Skin epidermis (tissue), 12 donors: ENCODE measurements at regions not wholly inside any gene's neighbourhood (a gene's known extent, or its start where the extent isn't known, plus 50 kb on each side); places are given as distances from the start of the nearest gene placed in this dataset.

Source experiments
- H3K27ac ChIP-seq, 21 experiments: fragments of 200-600 bp; sonication (generic) in 11 of 21; one replicate each; pipeline ENCODE4 v1.5.0; 2020; ENCODE audit warnings: mild to moderate bottlenecking in 3 of 21, inconsistent platforms in 2 of 21, moderate library complexity in 2 of 21
- H3K4me3 ChIP-seq, 7 experiments: fragments of 200-600 bp; sonication (generic) in 2 of 7; one replicate each; pipeline ENCODE4 v1.5.0; 2020; ENCODE audit warnings: inconsistent platforms in 2 of 7, mild to moderate bottlenecking in 2 of 7, moderate library complexity in 1 of 7

DNA sequence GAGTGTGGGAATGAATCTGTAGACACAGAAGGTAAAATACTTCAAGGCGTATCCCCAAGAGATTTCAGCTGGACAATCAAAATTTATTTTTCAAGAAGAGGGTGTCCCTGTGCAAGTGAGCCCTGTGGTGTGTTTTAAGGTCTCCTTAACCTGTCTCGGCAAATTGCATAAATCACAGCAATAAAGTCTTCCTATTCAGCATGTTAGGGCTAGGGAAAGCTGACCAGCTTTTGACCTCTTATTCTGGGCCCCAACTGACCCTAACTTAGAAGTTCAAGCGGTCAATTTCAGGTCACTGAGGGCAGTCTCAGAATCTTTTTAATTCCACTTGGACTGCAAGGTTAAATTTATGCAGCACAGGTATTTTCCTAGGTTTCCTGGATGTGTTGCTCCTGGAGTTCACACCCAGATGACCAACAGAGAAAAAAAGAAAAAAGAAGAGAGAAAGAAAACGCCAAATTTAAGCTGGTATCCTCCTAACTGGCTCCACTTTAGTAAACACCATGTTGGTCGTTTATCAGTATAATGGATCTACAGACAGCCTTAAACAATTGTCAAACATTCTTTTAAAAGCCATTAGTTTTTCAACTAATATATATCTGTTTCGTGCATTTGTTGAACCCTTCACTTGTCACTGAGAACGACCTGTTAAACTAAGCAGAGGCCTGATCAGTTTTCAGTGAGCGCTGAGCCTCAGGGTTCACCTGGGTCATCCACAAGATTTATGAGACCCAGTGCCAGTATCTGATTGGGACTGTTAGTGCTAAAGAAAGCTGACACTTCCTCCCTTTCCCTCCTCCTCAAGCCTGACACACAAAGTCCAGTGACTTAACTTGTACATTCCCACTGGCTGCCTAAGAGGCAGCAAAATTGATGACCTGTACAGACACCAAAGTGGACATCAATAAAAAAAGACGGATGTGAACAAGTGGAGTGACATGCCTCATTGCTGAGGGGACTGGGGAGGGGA, 546.1 kb downstream of the NR2F1-AS1 start:
- Histone ChIP-seq H3K27ac (no peak overlapping the region), H3K4me3 (no peak overlapping the region)

DNA sequence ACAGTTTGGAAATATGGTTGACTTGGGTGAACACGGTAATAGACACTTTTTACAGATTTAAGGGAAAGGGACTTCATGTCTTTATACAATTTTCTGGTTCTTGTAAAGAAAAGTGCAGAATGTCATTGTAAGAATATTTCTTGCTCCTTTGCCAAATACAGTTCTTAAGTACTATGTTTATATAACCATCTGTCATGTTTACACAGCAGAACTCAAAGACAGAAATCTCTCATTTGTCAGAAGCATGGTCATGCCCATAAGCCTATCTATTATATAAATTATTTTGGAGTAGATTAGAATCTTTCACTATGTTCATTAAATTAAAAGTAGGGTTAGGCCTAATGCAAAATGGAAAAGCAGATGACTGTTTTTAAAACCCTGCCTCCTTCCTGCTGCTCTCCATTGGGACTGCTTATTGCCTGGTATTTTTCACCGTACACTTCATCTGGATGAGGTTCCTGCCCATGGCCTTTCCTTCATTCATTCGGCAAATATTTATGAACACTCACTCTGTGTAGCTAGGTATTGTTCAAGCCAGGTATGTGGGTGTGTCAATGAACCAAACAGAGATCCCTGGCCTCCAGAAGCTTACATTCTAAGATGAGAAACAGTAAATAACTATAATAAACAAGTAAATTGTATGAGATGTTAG, 558.1 kb downstream of the NR2F1-AS1 start:
- no peak overlapping the region for H3K4me3 ChIP-seq

GRCh38 chr5:93022211-93022610, 558.8 kb downstream of the NR2F1-AS1 start:
- no peak overlapping the region for H3K27ac ChIP-seq
- H3K4me3 ChIP-seq = no peak overlapping the region

More for the DNA sequence above, 558.1 kb downstream of the NR2F1-AS1 start:
- no peak overlapping the region for H3K27ac ChIP-seq

DNA sequence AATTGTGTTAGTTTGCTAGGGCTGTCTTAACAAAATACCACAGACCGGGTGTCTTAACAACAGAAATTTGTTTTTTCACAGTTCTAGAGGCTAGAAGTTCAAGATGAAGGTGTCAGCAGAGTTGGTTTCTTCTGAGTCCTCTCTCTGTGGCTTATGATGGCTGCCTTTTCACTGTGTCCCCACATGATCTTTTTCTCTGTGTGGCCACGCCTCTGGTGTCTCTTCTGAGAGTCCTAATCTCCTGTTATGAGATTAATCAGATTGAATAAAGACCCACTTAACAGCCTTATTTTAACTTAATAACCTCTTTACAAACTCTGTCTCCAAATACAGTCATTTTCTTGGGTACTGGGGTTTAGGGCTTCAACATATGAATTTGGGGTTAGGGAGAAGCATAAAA, 561.1 kb downstream of the NR2F1-AS1 start:
- Histone ChIP-seq H3K4me3 (no peak overlapping the region), H3K27ac (no peak overlapping the region)

DNA sequence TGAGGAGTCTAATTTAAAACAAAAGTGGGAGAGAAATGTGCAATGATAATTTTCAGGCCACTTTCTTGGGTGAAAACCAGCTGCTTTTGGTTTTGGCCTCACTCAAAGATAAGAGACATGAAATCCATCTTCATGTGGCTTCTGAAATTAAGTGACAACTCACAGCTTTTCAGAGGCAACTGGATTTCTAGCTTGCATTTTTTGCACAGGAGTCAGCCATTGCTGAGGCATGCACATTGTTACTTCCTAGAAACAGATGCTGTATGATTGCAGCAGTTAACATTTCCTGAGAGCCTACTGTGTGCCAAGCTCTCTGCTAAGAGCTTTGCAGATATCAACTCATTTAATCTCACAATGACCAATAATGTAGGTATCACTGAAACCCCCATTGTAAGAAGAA, 562.6 kb downstream of the NR2F1-AS1 start:
- no peak overlapping the region for H3K4me3 ChIP-seq
- H3K27ac ChIP-seq = no peak overlapping the region

- H3K4me3 ChIP-seq = no peak overlapping the region
- H3K27ac ChIP-seq = no peak overlapping the region
Observed at GRCh38 chr5:93017849-93018248, 563.2 kb downstream of the NR2F1-AS1 start.

GRCh38 chr5:93017376-93017775, 563.6 kb downstream of the NR2F1-AS1 start:
- no peak overlapping the region for H3K27ac ChIP-seq
- H3K4me3 ChIP-seq = no peak overlapping the region

DNA sequence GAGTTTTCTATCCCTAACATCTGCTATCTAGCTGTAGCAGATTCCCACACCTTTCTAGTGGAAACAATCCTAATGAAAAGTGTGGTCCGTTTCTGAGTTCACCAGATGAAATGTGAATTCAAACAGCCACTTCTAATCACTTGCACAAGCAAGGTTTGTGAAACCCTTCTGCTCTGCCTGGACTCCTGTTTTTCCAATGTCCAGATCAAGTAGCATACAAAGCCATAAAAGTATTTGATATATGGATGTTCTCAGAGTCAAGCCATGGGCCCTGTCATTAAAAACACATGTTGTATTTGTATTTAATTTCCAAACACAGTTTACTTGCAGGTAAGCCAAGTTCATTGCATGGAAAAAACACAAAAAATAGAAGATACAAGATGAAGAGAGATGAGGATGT, 570.4 kb downstream of the NR2F1-AS1 start:
- no peak overlapping the region for H3K27ac ChIP-seq

DNA sequence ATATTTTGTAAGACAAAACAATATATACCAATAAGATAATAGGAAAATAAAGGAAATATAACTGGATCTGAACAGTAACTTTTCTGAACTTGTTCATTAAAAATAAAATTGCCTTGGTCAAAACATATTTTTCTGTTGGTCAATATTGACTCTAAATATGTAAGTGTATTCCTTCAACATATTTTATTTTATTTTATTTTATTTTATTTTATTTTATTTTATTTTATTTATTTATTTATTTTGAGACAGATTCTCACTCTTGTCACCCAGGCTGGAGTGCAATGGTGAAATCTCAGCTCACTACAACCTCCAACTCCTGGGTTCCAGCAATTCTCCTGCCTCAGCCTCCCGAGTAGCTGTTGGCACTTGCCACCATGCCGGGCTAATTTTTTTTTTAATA, 571.0 kb downstream of the NR2F1-AS1 start:
- H3K27ac ChIP-seq = no peak overlapping the region
- H3K4me3 ChIP-seq = no peak overlapping the region

More for the DNA sequence above, 570.4 kb downstream of the NR2F1-AS1 start:
- H3K4me3 ChIP-seq = no peak overlapping the region

GRCh38 chr5:93008502-93009207, 572.4 kb downstream of the NR2F1-AS1 start:
- Histone ChIP-seq H3K27ac (no peak overlapping the region), H3K4me3 (no peak overlapping the region)

DNA sequence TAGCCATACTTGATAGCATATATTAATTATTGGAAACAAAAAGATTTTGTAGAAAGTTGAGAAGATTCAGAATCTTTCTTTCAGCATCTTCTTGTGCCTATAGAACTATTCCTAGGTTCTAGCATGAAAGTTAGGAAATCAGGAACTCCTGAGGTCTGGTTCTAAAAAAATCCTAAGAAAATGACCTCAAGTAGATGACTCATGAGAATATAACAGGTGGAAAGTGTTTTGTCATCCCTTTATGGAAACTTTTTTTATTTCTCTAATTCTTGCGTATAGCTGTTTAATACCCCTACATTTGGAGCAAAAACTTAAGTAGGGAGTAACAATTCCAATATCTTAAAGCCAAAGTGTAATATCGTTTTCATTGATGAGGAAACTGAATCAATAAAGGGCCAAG, 574.1 kb downstream of the NR2F1-AS1 start:
- H3K4me3 ChIP-seq = no peak overlapping the region
- no peak overlapping the region for H3K27ac ChIP-seq

- no peak overlapping the region for H3K4me3 ChIP-seq
Observed at GRCh38 chr5:92998456-92998855, 582.6 kb downstream of the NR2F1-AS1 start.

GRCh38 chr5:92994392-92994791, 586.6 kb downstream of the NR2F1-AS1 start:
- Histone ChIP-seq H3K27ac (no peak overlapping the region), H3K4me3 (no peak overlapping the region)

More at GRCh38 chr5:92998456-92998855, 582.6 kb downstream of the NR2F1-AS1 start:
- no peak overlapping the region for H3K27ac ChIP-seq

GRCh38 chr5:92992073-92992472, 588.9 kb downstream of the NR2F1-AS1 start:
- no peak overlapping the region for H3K4me3 ChIP-seq
- H3K27ac ChIP-seq = no peak overlapping the region

- no peak overlapping the region for H3K4me3 ChIP-seq
- H3K27ac ChIP-seq = no peak overlapping the region
Observed at GRCh38 chr5:92991581-92992067, 589.4 kb downstream of the NR2F1-AS1 start.

DNA sequence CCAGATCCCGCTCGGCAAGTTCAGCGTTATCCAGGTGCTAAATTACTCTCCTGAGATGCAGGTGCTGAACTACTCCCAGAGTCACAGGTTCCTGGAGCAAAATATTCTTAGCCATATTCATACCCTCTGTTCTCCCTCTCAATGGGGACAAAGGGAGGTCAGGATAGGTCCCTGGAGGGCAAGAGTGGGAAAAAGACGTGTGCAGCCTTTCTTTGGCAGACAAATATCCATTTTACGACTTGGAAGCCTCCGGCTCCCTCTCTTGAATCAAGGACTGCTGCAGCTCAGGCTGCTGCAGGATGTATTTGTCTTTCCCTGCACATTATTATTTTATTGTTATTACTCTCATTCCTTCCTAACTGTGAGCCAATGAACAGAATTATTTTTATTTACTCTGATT, 590.2 kb downstream of the NR2F1-AS1 start:
- H3K4me3 ChIP-seq = no peak overlapping the region
- no peak overlapping the region for H3K27ac ChIP-seq

GRCh38 chr5:92981001-92981400, 600.0 kb downstream of the NR2F1-AS1 start:
- H3K4me3 ChIP-seq = no peak overlapping the region
- no peak overlapping the region for H3K27ac ChIP-seq

DNA sequence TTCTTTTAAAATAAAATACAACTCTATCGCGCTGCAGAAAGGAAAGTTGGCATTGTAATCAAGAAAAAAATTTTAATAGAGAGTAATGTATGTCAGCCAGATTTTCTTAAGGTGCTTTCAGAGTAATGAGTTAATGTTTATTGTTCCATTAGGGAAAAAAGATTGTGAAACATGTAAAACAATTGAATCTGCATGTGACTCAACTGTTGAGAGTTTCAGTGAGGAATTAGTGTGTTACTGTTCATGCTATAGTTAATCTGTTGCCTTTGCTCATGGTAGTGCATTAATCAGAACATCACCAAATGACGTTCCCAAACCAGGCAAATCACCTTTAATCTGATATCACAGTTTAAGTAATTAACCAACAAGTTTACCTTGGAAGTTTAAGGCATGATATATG, 600.5 kb downstream of the NR2F1-AS1 start:
- H3K4me3 ChIP-seq = no peak overlapping the region
- H3K27ac ChIP-seq = no peak overlapping the region

DNA sequence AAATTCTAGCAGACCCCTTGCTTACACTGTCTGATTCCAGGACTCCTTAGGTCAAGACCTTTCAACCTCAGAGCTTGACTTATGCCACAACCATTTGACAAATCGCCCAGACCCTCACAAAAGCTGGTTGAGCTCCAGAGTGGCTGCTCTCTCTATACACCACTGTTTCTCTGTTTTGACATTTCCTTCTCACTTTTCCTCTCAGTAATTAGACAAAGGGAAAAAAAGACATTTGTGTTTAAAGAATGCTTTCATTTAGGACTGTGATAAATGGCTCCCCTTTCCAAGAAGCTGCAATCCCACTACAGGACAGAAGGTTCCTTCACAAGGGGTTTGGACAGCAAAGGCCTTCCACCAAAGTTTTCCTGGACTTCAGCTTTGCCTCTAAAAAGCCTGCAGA, 601.3 kb downstream of the NR2F1-AS1 start:
- H3K4me3 ChIP-seq = no peak overlapping the region
- no peak overlapping the region for H3K27ac ChIP-seq

DNA sequence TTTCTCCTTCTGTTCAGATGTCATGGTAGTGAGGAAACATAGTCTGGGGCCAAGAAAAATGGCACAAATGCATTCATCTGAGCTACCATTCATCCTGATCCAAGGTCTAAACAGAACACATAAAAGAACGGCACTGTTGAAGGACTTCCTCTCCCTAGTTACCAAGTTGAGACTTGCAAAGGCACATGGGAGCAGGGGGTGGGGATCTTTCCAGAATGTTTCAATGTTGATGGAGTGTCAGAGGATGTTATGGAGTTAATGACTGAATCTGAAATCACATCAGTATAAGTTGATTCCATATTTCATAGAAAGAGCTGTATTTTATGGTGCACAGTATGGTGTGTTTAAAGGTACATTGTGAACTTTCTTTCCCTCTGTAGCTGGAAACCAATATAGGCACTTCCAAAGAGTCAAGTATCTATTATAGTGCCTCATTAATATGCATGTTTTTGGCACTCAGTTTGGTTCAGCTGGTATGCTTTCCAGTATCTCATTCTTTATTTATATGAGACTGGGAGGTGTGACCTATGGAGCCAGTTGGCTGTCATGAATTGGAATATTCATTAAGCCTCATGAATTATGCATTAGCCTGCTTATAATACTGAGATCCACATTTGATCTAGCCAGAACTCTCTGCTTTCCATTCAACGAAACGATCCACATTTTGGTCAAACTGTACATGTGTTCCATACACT, 603.0 kb downstream of the NR2F1-AS1 start:
- H3K27ac ChIP-seq = no peak overlapping the region
- no peak overlapping the region for H3K4me3 ChIP-seq
